ENCODE measurements at regions not wholly inside any gene's neighbourhood (a gene's known extent, or its start where the extent isn't known, plus 50 kb on each side); places are given as distances from the start of the nearest gene placed in this dataset.

DNA sequence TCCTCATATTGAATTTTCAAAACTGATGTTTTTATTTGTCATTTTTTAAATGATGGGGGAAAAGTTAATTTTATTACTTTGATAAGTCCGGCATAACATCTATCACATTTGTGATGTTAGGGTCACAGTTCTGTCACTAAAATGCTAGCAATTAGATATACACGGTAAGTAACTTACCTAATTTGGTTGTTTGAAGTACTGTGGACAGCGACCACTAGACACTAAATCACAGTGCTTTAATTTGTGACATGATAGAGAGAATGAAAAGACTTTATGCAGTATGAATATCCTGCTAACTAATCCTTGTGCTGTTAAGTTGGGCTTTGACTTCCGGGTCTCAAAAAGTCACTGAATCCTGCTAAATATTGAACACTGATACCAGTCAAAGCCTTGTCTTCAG, 857.3 kb upstream of the KCND2 start:
- Mint-ChIP-seq H3K36me3 (ENCODE audit: low read depth) (no peaks in the 10 kb centered on the region), H3K27ac (no peak overlapping the region), H3K9me3 (peaks cover 4% of the 10 kb centered on the region), H3K4me1 (ENCODE audit: low read depth) (no peaks in the 10 kb centered on the region), H3K27me3 (ENCODE audit: low read depth) (no peaks in the 10 kb centered on the region), H3K4me3 (ENCODE audit: low read depth) (no peak overlapping the region)
- no peak for DNase-seq (ENCODE audit: low spot score)
- intact Hi-C loops (cut with micrococcal nuclease) = no loop called here

DNA sequence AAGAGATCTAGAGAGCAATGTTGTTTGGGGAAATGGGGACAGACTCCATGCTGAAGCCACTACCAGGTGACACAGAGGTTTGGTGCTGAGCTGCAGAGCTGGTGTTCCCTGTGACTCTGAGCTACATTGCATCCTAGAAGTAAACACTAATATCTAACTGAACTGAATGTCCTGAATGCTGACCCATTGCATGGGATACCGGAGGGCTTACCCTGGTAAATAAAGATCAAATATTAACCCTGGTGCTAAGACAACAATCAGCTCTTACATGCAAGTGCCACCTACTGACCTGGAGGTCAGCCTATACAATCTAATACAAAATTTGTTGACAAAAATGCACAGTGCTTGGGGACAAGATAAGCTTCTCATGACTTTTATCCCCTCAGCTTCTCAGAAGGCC, 851.3 kb upstream of the KCND2 start:
- intact Hi-C loops (cut with micrococcal nuclease) = no loop called here
- Mint-ChIP-seq H3K27me3 (ENCODE audit: low read depth) (no peaks in the 10 kb centered on the region), H3K4me3 (ENCODE audit: low read depth) (no peak overlapping the region), H3K27ac (no peak overlapping the region), H3K36me3 (ENCODE audit: low read depth) (no peaks in the 10 kb centered on the region), H3K9me3 (no peaks in the 10 kb centered on the region), H3K4me1 (ENCODE audit: low read depth) (no peaks in the 10 kb centered on the region)
- DNase-seq (ENCODE audit: low spot score) = no peak

DNA sequence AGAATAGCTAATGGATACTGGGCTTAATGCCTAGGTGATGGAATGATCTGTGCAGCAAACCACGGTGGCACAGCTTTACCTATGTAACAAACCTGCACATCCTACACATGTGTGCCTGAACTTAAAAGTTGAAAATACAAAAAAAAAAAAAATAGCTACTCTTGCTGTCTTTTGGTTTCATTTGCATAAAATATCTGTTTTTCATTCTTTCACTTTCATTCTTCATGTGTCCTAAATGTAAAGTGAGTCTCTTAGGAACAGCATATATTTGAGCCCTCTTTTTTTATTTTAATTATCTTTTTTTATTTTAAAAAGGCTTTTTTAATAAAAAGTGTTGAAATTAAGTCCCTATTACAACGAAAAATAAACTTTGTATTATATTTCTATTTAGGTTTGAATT, 836.1 kb upstream of the KCND2 start:
- no peaks in the 10 kb centered on the region for H3K4me1 Mint-ChIP-seq (ENCODE audit: low read depth)
- intact Hi-C loops (cut with micrococcal nuclease) = no loop called here
- peaks cover 36% of the 10 kb centered on the region for H3K9me3 Mint-ChIP-seq
- DNase-seq (ENCODE audit: low spot score) = no peak
- H3K27ac Mint-ChIP-seq = no peak overlapping the region
- H3K27me3 Mint-ChIP-seq (ENCODE audit: low read depth) = no peaks in the 10 kb centered on the region
- no peak overlapping the region for H3K4me3 Mint-ChIP-seq (ENCODE audit: low read depth)
- no peaks in the 10 kb centered on the region for H3K36me3 Mint-ChIP-seq (ENCODE audit: low read depth)

DNA sequence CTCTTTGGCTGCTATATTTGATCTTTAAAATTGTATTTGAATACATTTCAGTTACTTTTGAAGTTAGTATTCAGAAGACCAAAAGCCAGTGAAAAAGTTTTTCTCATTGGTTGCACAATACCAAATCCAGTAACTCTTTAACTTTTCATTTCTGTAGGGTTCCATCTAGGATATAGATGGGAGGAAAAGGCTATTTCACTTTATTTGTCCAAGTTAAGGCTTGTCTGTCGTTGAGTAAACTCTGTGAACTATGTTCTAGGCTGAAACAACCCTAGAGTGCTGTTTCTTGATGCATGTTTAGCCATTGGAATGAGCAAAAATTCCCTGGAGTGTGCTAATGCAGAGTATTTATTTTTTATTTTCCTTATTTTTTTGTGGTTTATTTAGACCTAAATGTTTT, 834.7 kb upstream of the KCND2 start:
- no peak for DNase-seq (ENCODE audit: low spot score)
- intact Hi-C loops (cut with micrococcal nuclease) = no loop called here
- H3K4me3 Mint-ChIP-seq (ENCODE audit: low read depth) = no peak overlapping the region
- no peaks in the 10 kb centered on the region for H3K4me1 Mint-ChIP-seq (ENCODE audit: low read depth)
- H3K36me3 Mint-ChIP-seq (ENCODE audit: low read depth) = no peaks in the 10 kb centered on the region
- no peaks in the 10 kb centered on the region for H3K27me3 Mint-ChIP-seq (ENCODE audit: low read depth)
- peaks cover 41% of the 10 kb centered on the region for H3K9me3 Mint-ChIP-seq
- no peak overlapping the region for H3K27ac Mint-ChIP-seq

DNA sequence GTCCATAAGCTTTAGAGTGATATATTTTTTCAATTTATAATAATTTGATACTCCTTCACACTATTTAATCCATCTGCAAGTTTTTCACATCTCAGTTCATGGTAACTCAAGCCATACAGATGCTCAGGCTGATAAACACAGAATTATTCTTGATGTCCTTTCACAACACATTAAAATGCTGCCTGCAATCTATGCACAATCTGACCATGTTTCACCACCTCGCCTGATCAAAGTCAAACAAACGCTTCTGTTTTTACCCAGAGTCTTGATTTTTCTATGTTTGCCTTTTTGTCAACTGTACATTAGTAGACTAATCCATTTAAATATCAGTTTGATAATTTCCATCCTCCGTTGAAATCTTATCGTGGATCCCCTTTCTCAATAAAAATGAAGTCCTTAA, 833.8 kb upstream of the KCND2 start:
- H3K27me3 Mint-ChIP-seq (ENCODE audit: low read depth) = no peaks in the 10 kb centered on the region
- H3K9me3 Mint-ChIP-seq = peaks cover 41% of the 10 kb centered on the region
- no peaks in the 10 kb centered on the region for H3K4me1 Mint-ChIP-seq (ENCODE audit: low read depth)
- no peaks in the 10 kb centered on the region for H3K36me3 Mint-ChIP-seq (ENCODE audit: low read depth)
- no peak overlapping the region for H3K27ac Mint-ChIP-seq
- no peak overlapping the region for H3K4me3 Mint-ChIP-seq (ENCODE audit: low read depth)
- intact Hi-C loops (cut with micrococcal nuclease) = no loop called here
- DNase-seq (ENCODE audit: low spot score) = no peak

DNA sequence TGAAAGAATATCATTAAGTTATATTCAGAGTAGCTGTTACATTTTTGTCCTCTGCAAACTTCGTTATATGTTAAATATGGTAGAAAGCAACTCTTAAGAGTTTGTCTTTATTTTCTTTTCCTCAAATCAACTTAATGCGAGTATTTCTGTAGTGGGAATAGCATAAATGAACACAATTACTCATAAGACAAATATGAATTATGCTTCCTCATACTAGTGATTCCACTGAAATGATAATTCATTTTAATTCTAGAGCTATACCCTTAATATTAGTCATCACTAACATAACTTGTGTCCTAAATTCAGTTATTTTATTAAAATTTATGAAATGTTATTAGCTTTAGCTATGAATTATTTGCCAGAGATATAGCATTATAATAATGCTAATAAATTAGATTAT, 820.6 kb upstream of the KCND2 start:
- no peaks in the 10 kb centered on the region for H3K36me3 Mint-ChIP-seq (ENCODE audit: low read depth)
- H3K27ac Mint-ChIP-seq = no peak overlapping the region
- peaks cover 10% of the 10 kb centered on the region for H3K9me3 Mint-ChIP-seq
- no peak for DNase-seq (ENCODE audit: low spot score)
- H3K27me3 Mint-ChIP-seq (ENCODE audit: low read depth) = no peaks in the 10 kb centered on the region
- no peak overlapping the region for H3K4me3 Mint-ChIP-seq (ENCODE audit: low read depth)
- intact Hi-C loops (cut with micrococcal nuclease) = no loop called here
- no peaks in the 10 kb centered on the region for H3K4me1 Mint-ChIP-seq (ENCODE audit: low read depth)

DNA sequence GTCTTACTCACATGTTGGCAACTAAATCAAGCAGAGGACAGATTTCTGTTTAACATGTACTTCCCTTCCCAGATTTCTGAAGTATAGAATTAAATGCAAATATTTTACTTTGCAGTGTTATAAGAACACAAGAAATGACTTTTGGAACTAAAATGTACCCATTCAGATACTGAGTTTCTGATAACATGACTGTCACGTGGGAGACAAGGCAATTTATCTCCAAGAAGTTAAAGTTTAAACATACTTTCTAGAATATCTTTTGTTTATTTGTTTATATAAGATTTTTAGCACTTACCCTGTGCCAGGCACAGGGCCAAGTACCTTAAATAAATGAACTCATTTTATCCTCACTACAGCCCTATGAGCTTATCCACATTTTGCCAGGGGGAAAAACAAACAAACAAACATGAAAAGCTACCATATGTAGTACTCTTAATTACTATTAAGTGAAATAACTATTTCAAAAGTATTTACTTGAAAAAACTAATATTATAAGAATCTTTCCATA, 807.1 kb upstream of the KCND2 start:
- no peaks in the 10 kb centered on the region for H3K27me3 Mint-ChIP-seq (ENCODE audit: low read depth)
- H3K27ac Mint-ChIP-seq = no peak overlapping the region
- intact Hi-C loops (cut with micrococcal nuclease) = no loop called here
- peaks cover 4% of the 10 kb centered on the region for H3K9me3 Mint-ChIP-seq
- H3K4me1 Mint-ChIP-seq (ENCODE audit: low read depth) = no peaks in the 10 kb centered on the region
- H3K4me3 Mint-ChIP-seq (ENCODE audit: low read depth) = no peak overlapping the region
- no peak for DNase-seq (ENCODE audit: low spot score)
- no peaks in the 10 kb centered on the region for H3K36me3 Mint-ChIP-seq (ENCODE audit: low read depth)

DNA sequence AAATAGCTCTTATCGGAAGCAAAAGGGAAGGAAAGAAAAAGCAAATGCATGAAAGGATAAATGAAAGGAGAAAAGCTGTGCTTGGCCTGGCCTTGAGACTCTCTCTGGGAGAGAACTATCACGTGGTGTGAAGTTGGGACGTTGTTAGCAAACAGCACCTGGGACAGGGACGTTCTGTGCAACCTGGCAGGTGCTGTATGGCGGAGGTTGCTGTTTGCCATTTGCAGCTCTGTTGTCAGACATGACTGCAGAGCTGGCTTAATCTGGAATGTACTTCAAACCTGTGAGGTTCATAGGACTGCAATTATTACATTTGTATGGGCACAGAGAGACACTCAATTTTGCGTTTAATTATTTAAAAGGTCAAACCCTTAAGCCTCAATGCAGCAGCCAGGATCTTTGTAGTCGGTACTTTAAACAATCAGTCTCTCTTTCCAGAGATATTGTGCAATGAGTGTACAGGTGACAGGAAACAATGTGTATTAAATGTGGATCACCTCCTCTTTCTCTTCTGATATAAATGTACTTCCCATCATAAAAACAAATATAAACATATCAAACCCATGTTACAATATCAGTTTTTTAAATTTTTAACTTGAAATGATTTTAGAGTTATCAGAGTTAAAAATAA, 800.5 kb upstream of the KCND2 start:
- intact Hi-C loops (cut with micrococcal nuclease) = no loop called here
- no peak overlapping the region for H3K4me3 Mint-ChIP-seq (ENCODE audit: low read depth)
- DNase-seq (ENCODE audit: low spot score) = no peak
- H3K27me3 Mint-ChIP-seq (ENCODE audit: low read depth) = no peaks in the 10 kb centered on the region
- no peaks in the 10 kb centered on the region for H3K9me3 Mint-ChIP-seq
- no peak overlapping the region for H3K27ac Mint-ChIP-seq
- no peaks in the 10 kb centered on the region for H3K36me3 Mint-ChIP-seq (ENCODE audit: low read depth)
- no peaks in the 10 kb centered on the region for H3K4me1 Mint-ChIP-seq (ENCODE audit: low read depth)

DNA sequence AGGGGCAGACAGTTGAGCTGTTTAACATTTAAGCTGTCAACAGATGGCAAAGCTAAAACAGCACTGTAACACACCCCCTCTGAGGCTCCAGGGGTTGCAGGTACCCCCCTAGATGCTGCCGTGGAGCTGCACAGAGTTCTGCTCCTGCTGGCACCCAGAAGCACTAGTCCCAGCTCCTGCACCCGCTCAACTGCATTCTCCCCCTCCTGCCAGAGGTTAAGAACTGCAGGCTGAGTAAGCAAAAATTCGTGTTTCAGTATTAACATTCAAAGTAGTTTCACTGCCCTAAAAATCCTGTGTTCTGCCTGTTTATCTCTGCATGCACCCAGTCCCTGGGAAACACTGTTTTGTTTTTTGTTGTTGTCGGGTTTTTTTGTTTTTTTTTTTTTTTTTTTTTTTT, 790.8 kb upstream of the KCND2 start:
- Mint-ChIP-seq H3K27ac (no peak overlapping the region), H3K4me1 (ENCODE audit: low read depth) (no peaks in the 10 kb centered on the region)
- intact Hi-C loops (cut with micrococcal nuclease) = no loop called here

DNA sequence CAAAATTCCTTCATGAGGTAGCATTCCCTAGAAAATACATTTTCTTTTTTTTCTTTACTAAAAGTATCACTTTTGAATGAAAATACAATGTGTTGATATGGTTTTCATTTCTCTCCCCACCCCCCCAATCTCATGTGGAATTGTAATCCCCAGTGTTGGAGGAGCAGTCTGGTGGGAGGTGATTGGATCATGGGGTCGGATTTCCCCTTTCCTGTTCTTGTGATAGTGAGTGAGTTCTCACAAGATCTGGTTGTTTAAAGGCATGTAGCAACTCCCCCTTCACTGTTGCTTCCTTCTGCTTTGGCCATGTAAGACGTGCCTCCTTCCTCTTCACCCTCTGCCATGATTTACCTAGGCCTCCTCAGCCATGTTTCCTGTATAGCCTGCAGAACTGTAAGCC, 790.3 kb upstream of the KCND2 start:
- H3K36me3 Mint-ChIP-seq (ENCODE audit: low read depth) = no peaks in the 10 kb centered on the region
- no peak for DNase-seq (ENCODE audit: low spot score)
- no peaks in the 10 kb centered on the region for H3K4me1 Mint-ChIP-seq (ENCODE audit: low read depth)
- H3K4me3 Mint-ChIP-seq (ENCODE audit: low read depth) = no peak overlapping the region
- H3K9me3 Mint-ChIP-seq = peaks cover 20% of the 10 kb centered on the region
- no peak overlapping the region for H3K27ac Mint-ChIP-seq
- intact Hi-C loops (cut with micrococcal nuclease) = no loop called here
- no peaks in the 10 kb centered on the region for H3K27me3 Mint-ChIP-seq (ENCODE audit: low read depth)

More for the DNA sequence above, 790.8 kb upstream of the KCND2 start:
- DNase-seq (ENCODE audit: low spot score) = no peak
- Mint-ChIP-seq H3K9me3 (peaks cover 20% of the 10 kb centered on the region), H3K27me3 (ENCODE audit: low read depth) (no peaks in the 10 kb centered on the region), H3K36me3 (ENCODE audit: low read depth) (no peaks in the 10 kb centered on the region), H3K4me3 (ENCODE audit: low read depth) (no peak overlapping the region)

DNA sequence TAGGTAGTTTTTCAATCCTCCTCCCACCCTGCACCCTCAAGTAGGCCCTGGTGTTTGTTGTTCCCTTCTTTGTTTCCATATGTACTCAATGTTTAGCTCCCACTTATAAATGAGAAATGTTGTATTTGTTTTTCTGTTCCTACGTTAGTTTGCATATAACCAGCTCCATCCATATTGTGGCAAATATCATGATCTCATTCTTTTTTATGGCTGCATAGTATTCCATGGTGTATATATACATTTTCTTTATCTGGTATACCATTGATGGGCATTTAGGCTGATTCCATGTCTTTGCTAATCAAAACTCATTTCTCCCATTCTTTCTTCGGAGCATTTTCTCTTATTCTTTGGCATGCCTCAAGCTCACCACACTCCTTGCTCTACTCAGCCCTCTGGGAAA, 789.6 kb upstream of the KCND2 start:
- no peaks in the 10 kb centered on the region for H3K36me3 Mint-ChIP-seq (ENCODE audit: low read depth)
- no peak overlapping the region for H3K27ac Mint-ChIP-seq
- peaks cover 24% of the 10 kb centered on the region for H3K9me3 Mint-ChIP-seq
- no peak overlapping the region for H3K4me3 Mint-ChIP-seq (ENCODE audit: low read depth)
- DNase-seq (ENCODE audit: low spot score) = no peak
- H3K4me1 Mint-ChIP-seq (ENCODE audit: low read depth) = no peaks in the 10 kb centered on the region
- H3K27me3 Mint-ChIP-seq (ENCODE audit: low read depth) = no peaks in the 10 kb centered on the region
- intact Hi-C loops (cut with micrococcal nuclease) = no loop called here

DNA sequence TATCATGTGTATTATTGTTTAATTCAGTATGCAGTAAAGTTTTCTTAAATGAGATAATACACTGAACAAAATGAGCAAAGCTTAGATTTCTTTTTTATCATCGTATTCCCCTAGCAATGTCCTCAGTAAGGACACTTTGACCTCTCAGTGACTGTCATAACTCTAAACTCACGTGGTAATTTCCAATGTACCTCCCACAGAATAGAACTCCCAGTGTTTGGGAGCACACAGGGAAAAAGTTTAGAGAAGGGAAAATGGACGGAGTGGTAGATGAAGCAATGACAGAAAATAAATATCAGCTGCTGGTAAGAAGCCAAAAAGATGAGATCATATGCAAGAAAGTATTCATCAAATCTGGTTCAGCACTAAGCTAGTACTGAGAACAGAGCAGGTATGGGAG, 758.6 kb upstream of the KCND2 start:
- Mint-ChIP-seq H3K27me3 (ENCODE audit: low read depth) (no peaks in the 10 kb centered on the region), H3K36me3 (ENCODE audit: low read depth) (no peaks in the 10 kb centered on the region), H3K4me1 (ENCODE audit: low read depth) (no peaks in the 10 kb centered on the region), H3K4me3 (ENCODE audit: low read depth) (no peak overlapping the region), H3K9me3 (peaks cover 26% of the 10 kb centered on the region), H3K27ac (no peak overlapping the region)
- intact Hi-C loops (cut with micrococcal nuclease) = no loop called here
- no peak for DNase-seq (ENCODE audit: low spot score)

DNA sequence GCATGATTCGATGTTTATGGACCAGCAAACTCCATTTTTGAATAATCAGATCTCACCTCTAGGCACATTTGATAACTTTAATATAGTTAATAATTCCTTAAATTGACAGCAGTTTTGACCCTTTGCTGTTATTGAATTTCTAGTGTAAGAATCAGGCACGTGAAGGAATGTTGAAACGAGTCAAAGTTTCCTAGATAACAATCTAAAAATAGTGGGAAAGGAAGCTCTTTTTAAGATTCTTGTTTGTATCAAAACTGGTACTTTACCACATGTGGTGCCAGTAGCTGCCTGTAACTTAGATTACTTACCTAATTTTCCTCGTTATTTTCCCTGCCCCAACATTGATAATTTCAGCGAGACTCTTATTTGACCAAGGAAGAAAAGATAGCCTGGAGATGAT, 757.8 kb upstream of the KCND2 start:
- no peaks in the 10 kb centered on the region for H3K4me1 Mint-ChIP-seq (ENCODE audit: low read depth)
- no peak overlapping the region for H3K4me3 Mint-ChIP-seq (ENCODE audit: low read depth)
- intact Hi-C loops (cut with micrococcal nuclease) = no loop called here
- no peak for DNase-seq (ENCODE audit: low spot score)
- H3K27ac Mint-ChIP-seq = no peak overlapping the region
- H3K27me3 Mint-ChIP-seq (ENCODE audit: low read depth) = no peaks in the 10 kb centered on the region
- H3K9me3 Mint-ChIP-seq = peaks cover 30% of the 10 kb centered on the region
- H3K36me3 Mint-ChIP-seq (ENCODE audit: low read depth) = no peaks in the 10 kb centered on the region

DNA sequence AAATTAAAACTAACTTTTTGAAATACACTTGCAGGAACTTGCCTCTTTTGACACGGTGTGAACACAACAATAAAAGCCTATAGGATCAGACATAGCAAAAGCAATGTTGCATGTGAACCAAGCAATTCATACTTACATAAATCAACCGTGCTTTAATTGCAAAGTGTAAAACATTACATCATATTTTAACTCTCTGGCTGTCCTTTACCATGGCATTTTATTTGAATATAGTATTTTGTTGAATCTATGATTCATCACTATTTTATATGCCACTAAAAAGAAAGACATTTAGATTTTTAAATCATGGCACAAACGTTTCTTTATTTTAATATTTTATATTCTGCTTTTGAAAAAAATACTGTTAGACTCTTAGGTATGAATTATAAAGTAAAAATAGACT, 757.0 kb upstream of the KCND2 start:
- no peak for DNase-seq (ENCODE audit: low spot score)
- no peaks in the 10 kb centered on the region for H3K27me3 Mint-ChIP-seq (ENCODE audit: low read depth)
- no peak overlapping the region for H3K27ac Mint-ChIP-seq
- no peaks in the 10 kb centered on the region for H3K36me3 Mint-ChIP-seq (ENCODE audit: low read depth)
- no peaks in the 10 kb centered on the region for H3K4me1 Mint-ChIP-seq (ENCODE audit: low read depth)
- no peak overlapping the region for H3K4me3 Mint-ChIP-seq (ENCODE audit: low read depth)
- intact Hi-C loops (cut with micrococcal nuclease) = no loop called here
- peaks cover 31% of the 10 kb centered on the region for H3K9me3 Mint-ChIP-seq
